ENCODE measurements at regions not wholly inside any gene's neighbourhood (a gene's known extent, or its start where the extent isn't known, plus 50 kb on each side); places are given as distances from the start of the nearest gene placed in this dataset.
"Not testable (repeated sequence)": the region's sequence is repeated elsewhere in the genome, so short reads cannot be mapped to it uniquely, and the experiment has no call there.

- Histone ChIP-seq H3K4me1 (no peaks in the 10 kb centered on the region), H3K36me3 (no peaks in the 10 kb centered on the region), H3K27me3 (no peaks in the 10 kb centered on the region), H3K4me3 (no peak overlapping the region), H3K9me3 (peaks cover 0 to 46% (median 0%) of the 10 kb centered on the region in 11 donors), H3K27ac (no peak overlapping the region)
- DNase-seq (no peak), ATAC-seq (no peak)
- no peak for TF ChIP-seq CTCF (IDR thresholded peaks at IDR 0.05)
- intact Hi-C loops (cut with DNase I), result no loop called here
- 84 to 87% methylated on average over 2 of the region's 2 CpGs for WGBS, 2 donors
Measured at GRCh38 chr3:166518040-166518439, 680.8 kb upstream of the BCHE start.

GRCh38 chr3:166510382-166510781, 673.2 kb upstream of the BCHE start:
- Histone ChIP-seq H3K36me3 (no peaks in the 10 kb centered on the region), H3K9me3 (peaks cover 0 to 55% (median 4%) of the 10 kb centered on the region in 11 donors), H3K4me1 (no peaks in the 10 kb centered on the region), H3K27ac (no peak overlapping the region), H3K27me3 (no peaks in the 10 kb centered on the region), H3K4me3 (no peak overlapping the region)
- intact Hi-C loops (cut with DNase I), result no loop called here
- ATAC-seq (no peak), DNase-seq (no peak)
- TF ChIP-seq CTCF (IDR thresholded peaks at IDR 0.05), result no peak
- 53 to 63% methylated on average over 4 of the region's 4 CpGs for WGBS, 2 donors

- DNase-seq, ATAC-seq: not testable (repeated sequence)
Measured at GRCh38 chr3:166500420-166500819, 663.2 kb upstream of the BCHE start.

GRCh38 chr3:166499636-166500035, 662.4 kb upstream of the BCHE start:
- H3K9me3 ChIP-seq, result peaks cover 0 to 11% (median 0%) of the 10 kb centered on the region in 11 donors
- no peaks in the 10 kb centered on the region for H3K4me1 ChIP-seq
- TF ChIP-seq CTCF (IDR thresholded peaks at IDR 0.05), result no peak
- ATAC-seq, result no peak
- no peaks in the 10 kb centered on the region for H3K36me3 ChIP-seq
- no peaks in the 10 kb centered on the region for H3K27me3 ChIP-seq
- no peak overlapping the region for H3K4me3 ChIP-seq
- no peak overlapping the region for H3K27ac ChIP-seq
- DNase-seq, result no peak
- intact Hi-C loops (cut with DNase I), result no loop called here
- 63 to 67% methylated on average over 3 of the region's 3 CpGs for WGBS, 2 donors

More at GRCh38 chr3:166500420-166500819, 663.2 kb upstream of the BCHE start:
- H3K4me1 ChIP-seq; H3K36me3 ChIP-seq; H3K27ac ChIP-seq; intact Hi-C loops (cut with DNase I); H3K4me3 ChIP-seq; H3K27me3 ChIP-seq: not testable (repeated sequence)
- WGBS, 2 donors, result 71 to 79% methylated on average over 2 of the region's 2 CpGs
- H3K9me3 ChIP-seq, result peaks cover 0 to 11% (median 0%) of the 10 kb centered on the region in 11 donors

GRCh38 chr3:166498446-166498845, 661.2 kb upstream of the BCHE start:
- DNase-seq, result no peak
- no peak for TF ChIP-seq CTCF (IDR thresholded peaks at IDR 0.05)
- no peaks in the 10 kb centered on the region for H3K36me3 ChIP-seq
- no peak for ATAC-seq
- H3K4me3 ChIP-seq, result no peak overlapping the region
- peaks cover 0 to 11% (median 0%) of the 10 kb centered on the region in 11 donors for H3K9me3 ChIP-seq
- no peaks in the 10 kb centered on the region for H3K4me1 ChIP-seq
- intact Hi-C loops (cut with DNase I), result no loop called here
- 64 to 74% methylated on average over 3 of the region's 3 CpGs for WGBS, 2 donors
- no peak overlapping the region for H3K27ac ChIP-seq
- no peaks in the 10 kb centered on the region for H3K27me3 ChIP-seq
